ENCODE measurements at regions not wholly inside any gene's neighbourhood (a gene's known extent, or its start where the extent isn't known, plus 50 kb on each side); places are given as distances from the start of the nearest gene placed in this dataset.
"Not testable (repeated sequence)": the region's sequence is repeated elsewhere in the genome, so short reads cannot be mapped to it uniquely, and the experiment has no call there.

DNA sequence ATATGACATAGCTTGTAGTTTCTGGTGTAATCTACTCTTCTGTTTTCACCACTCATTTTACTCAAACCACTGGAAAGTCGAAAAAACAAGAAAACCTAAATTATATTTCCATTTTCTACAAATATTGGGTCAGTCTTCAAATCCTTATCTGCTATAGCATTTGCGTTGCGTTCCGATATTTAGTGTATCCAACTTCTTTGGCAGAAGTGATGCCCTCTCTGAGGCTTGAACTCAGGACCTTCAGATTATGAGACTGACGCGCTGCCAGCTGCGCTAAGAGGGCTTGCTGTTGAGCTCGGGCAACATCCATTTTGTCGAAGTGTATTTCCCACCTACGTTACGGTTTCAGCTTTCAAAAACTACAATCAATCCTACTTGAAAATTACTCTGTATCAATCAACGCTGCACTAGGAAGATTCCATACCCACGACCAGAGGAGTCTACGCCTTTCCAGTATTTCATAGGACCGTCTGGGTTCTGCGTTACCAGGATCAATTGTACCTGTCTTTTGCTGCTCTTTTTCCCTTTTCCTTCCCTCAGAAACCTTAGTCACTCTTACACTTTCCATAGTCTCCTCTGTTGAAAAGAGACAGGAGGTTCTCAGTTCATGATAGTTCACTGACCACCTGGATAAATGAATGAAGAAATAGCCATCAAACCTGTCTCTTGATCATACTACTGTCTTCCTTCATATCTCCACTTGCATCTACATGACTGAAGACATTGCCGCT, 140.5 kb upstream of the ZNF322 start:
- not testable (repeated sequence) for DNase-seq

DNA sequence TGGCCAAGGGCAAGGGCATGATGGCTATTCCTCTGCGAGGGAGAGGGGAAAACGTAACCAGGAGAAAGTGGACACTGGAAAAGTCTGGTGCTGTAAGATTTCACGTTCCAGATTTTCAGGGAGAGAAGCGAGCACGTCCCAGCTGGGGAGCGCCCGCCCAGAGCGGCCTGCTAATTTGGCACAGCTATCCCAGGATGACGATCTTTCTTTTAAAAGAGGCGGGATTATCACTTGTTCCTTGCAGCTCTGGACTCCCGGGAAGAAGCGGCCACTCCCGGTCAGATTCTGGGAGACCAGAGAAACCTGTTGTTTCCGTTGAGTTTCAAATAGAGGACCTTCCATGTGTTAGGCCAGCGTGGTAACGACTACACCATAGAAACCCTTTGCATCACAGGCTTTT, 144.2 kb upstream of the ZNF322 start:
- DNase-seq: not testable (repeated sequence)

DNA sequence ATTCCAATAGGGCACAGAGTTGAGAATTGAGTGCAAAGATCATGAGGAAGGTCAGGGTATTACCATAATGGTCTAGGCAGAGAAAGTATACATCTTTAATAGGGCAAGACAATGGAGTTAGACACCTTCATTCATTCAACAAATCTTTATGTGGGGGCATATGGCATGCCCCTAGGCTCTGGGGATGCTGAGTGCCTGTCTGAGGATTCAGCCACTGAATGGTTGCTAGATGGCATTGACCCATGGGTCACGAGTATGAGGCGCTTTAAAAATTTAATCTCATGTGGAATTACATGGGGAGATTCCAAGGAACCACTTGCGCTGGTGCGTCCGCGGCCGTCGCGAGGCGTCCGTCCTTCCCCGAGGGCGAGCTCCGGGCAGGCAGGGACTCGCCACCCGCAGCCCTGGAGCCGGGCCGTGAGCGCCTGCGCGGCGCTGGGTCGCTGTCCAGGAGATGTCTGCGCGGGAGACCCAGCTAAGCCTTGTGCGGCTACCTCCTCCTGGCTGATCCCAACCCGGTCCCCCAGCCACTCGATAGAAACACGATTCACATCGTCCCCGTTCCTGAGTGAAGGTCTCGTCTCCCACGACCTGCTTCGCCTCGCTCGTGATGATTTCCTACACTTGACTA, 152.1 kb upstream of the ZNF322 start:
- DNase-seq: not testable (repeated sequence)

DNA sequence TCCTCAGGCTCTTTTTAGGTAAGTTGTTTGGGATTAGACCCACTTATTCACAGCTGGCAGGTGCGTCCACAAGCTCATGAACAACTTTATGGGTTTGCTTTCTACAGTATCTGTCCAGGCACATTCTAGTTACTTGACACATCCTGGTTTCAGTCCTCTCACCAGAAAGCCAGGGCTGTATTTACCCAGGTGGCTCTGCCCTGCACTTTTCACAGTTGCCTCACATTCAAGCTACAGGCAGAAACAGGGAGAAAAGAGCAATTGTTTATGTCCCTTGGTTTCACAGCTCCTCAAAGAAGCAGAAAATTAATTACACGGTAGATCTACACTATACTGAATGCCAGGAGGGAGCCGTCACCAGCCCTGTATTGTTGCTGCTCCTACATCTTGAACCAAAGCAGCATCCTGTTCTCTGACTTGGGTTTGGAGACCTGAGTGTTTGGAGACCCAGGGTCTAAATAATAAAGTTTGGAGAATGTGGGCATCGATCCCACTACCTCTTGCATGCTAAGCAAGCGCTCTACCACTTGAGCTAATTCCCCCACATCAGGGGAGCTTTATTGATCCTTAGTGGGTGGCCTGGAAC, 159.2 kb upstream of the ZNF322 start:
- DNase-seq: not testable (repeated sequence)

DNA sequence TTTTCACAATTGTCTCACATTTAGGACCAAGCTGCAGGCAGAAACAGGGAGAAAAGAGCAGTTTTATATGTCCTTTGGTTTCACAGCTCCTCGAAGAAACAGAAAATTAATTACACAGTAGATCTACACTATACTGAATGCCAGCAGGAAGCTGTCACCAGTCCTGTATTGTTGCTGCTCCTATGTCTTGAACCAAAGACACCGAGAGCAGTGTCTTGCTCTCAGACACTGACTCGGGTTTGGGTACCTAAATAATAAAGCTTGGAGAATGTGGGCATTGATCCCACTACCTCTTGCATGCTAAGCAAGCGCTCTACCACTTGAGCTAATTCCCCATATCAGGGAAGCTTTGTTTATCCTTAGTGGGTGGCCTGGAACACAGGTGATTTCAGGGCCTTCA, 168.4 kb upstream of the ZNF322 start:
- DNase-seq: not testable (repeated sequence)

DNA sequence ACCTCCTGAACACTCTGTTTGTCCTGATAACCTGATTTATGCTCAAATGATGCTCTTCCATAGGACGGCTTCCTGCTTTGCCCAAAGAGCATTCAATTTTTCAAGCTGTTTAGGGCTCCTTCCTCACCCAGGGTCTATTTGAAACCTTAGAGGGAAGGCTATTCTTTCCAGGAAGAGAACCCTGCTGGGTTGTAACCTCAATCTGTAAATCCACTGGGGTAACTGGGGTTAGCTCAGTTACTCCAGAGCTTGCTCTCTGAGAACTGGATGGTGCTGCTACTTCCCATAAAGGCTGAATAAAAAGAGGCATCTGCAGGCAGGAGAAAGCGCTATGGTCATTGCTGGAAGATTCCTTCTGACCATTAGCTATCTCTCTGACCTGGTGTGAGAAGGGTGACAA, 169.9 kb upstream of the ZNF322 start:
- DNase-seq: not testable (repeated sequence)

DNA sequence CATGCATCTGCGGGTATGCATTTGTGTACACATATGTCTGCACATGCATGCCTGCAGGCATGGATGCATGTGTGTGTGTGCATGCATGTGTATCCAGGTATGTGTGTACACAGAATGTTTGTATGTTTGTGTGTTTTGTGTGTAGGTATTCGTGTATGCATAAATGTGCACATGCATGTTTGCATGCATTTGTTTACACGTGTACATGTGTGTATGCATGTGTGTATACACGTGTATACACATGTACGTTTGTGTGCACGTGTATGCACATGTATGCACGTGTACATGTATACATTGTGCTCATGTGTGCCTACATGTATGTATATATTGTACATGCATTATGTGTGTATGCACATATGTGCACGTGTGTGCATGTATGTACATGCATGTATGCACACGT, 171.4 kb upstream of the ZNF322 start:
- DNase-seq: not testable (repeated sequence)

DNA sequence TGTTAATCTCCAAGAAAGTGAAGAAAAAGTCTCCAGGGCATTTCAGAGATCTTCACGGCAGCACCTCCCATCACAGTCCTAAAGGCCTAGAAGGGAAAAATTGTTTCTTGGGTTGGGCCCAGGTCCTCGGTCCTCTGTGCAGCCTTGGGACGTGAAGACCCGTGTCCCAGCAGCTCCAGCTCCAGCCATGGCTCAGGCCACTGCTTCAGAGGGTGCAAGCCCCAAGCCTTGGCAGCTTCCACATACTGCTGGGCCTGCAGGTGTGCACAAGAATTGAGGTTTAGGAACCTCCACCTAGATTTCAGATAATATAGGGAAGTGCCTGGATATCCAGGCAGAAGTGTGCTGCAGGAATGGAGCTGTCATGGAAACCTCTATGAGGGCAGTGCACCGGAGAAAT, 176.2 kb upstream of the ZNF322 start:
- not testable (repeated sequence) for DNase-seq

DNA sequence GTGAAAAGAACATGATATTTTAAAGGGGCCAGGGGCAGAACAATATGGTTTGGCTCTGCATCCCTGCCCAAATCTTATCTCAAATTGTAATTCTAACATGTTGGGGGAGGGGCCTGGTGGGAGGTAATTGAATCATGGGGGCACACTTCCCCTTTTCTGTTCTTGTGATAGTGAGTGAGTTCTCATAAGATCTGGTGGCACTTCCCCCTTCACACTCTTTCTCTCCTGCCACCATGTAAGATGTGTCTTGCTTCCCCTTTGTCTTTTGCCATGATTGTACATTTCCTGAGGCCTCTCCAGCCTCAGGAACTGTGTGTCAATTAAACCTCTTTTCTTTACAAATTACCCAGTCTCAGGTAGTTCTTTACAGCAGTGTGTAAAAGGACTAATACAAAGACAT, 177.1 kb upstream of the ZNF322 start:
- not testable (repeated sequence) for DNase-seq

DNA sequence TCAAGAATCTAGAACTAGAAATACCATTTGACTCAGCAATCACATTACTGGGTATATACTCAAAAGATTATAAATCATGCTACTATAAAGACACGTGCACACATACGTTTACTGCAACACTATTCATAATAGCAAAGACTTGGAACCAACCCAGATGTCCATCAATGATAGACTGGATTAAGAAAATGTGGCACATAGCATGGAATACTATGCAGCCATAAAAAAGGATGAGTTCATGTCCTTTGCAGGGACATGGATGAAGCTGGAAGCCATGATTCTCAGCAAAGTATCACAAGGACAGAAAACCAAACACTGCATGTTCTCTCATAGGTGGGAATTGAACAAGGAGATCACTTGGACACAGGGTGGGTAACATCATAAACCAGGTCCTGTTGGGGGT, 185.3 kb upstream of the ZNF322 start:
- not testable (repeated sequence) for DNase-seq

DNA sequence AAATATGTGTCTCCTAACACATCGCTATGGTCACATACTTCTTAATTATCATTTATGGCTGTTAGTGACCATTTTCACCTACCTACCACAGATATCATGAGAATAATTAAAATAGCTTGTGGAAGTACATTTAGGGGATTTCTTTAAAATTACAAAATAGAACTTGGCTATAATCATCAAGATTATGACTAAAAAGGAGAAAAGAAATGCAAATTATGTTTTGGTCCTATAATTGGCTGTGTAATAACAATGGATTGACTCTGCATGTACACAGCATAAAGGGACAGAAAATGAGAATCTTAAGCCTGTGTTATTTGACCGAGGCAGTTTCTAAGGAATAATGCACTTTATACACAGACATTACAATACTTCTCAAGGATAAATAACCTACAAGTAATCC, 197.7 kb upstream of the ZNF322 start:
- DNase-seq: not testable (repeated sequence)

DNA sequence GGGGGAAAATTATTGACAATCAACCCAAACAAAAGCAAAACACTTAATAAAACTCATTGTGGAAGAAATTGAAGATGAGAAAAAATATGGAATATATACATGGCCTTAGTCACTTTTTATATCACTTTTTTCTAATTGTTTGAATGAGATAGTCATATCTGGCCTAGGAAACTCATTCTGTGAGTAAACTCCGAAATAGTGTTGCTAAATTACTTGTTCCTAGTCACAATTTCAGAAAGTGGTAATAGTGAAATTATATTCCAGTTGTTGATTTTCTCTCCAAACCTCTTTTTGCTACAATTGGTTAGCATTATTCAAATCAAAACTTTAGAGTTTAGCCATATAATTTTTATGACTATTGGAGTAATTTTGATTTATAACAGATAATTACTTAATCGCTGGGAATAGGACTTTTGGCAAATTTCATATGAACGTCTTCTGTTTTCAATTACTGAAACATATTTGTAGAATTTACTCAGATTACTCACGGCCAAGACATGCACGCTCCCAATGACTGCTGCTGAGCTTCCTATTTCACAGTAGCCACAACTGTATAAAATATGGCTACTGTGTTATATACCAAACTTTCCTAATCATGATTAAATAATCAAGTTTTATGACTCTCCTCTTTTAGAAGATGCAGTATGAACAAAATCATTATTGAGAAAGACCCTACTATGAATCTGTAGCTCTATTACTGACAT, 199.7 kb upstream of the ZNF322 start:
- not testable (repeated sequence) for DNase-seq

DNA sequence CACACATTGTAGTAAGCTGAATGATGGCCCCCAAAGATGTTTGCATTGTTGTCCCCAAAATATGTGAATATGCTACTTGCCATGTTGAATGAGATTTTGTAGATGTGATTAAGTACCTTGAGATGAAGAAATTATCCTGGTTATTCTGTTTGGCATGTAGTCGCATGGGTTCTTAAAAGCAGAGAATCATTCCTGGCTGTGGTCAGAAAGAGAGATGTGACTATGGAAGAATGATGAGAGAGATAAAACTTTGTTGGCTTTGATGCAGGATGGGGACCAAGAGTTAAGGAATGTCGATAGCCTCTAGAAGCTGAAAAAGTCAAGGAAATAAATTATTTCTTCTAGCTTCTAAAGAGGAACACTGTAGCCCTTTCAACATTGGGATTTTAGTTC, 200.2 kb upstream of the ZNF322 start:
- DNase-seq: not testable (repeated sequence)

DNA sequence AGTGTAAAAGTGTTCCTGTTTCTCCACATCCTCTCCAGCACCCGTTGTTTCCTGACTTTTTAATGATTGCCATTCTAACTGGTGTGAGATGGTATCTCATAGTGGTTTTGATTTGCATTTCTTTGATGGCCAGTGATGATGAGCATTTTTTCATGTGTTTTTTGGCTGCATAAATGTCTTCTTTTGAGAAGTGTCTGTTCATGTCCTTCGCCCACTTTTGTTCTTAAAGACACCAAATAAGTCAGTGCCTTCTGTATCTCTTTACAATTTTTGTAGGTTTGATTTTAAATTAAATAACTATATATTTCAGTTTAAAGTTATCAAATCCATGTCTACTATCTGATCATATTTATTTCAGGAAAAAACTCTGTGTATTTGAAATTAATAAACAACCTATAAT, 202.4 kb upstream of the ZNF322 start:
- not testable (repeated sequence) for DNase-seq

DNA sequence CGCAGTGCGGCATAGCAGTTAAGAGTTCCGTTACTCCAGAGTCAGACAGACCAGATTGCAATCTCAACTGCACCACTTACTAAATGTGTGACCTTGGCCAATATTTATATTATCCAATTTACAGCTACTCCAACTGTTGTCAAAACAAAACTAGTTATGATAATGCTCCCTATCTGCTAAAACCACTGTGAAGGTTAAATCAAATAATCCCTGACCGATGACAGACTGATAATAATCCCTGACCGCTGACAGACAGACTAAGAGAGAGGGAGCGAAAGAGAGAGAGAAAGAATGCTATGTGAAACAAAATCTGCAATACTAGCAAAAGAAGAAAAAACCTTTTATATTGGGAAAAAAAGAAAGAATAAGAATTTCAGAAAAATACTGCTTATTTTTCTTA, 204.1 kb upstream of the ZNF322 start:
- not testable (repeated sequence) for DNase-seq

DNA sequence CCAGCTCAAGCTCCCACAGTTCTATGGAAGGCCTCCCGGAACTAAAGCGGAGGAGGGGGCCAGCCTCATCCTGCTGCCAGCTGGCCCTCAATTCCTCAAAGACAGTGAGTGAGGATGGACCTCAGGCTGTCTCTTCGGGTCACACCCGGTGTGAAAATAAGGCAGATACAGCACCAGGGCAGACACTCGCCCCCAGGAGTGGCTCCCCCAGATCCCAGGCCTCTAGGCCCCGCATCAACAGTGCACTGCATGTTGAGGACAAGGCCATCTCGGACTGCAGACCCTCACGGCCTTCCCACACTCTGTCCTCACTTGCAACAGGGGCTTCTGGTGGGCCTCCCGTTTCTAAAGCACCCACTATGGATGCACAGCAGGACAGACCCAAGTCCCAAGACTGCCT, 239.2 kb upstream of the ZNF322 start:
- not testable (repeated sequence) for DNase-seq

DNA sequence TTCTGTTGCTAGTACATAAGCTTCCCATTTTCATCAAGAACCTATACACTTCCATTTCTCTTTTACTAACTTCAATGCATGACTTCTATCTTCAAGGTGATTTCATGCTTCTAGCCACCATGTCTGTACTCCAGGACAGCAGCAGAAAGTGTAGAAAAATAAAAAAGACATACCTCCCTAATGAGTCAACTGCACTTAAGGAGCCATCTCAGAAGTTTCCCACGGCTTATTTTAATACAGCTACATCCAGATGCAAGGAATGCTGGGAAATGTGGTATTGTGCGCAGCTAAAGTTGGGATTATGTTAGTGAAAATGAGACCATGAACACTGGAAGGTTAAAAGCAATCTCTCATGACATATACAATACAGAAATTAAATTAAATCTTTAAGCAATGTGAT, 264.7 kb upstream of the ZNF322 start:
- DNase-seq: not testable (repeated sequence)

DNA sequence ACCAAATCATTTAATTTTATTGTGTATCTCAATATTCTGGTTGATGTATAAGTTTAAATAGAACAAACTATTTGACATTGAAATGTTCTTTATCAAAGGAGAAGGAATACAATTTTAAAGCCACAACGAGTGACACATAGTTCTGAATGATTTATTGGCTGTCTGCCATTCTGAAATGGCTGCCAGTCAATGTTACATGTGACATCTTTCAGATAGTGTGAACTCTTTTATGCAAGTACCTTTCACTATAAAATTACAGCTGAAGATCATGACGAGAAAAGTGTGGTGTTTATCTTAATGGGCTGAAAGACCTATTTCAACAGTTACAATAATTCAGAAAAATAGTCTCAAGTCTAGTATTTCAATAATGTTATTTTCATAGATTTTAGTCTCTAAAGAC, 268.6 kb upstream of the ZNF322 start:
- not testable (repeated sequence) for DNase-seq

DNA sequence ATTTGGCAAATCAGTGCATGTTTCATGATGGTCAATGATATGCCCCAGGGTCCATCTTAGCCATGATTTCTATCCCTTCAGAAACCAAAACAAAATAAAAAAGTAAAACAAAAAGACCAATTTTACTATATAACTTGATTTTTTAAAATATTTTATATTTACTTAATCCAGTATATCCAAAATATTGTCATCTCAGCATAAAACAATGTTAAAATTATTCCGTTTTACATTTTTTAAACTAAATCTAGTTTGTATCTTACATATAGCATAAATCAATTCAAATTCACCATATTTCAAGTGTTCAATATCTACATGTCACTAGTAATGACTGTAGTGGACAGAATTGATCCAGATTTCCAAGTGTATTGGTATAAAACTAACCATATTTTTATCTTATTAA, 277.7 kb upstream of the ZNF322 start:
- DNase-seq: not testable (repeated sequence)

DNA sequence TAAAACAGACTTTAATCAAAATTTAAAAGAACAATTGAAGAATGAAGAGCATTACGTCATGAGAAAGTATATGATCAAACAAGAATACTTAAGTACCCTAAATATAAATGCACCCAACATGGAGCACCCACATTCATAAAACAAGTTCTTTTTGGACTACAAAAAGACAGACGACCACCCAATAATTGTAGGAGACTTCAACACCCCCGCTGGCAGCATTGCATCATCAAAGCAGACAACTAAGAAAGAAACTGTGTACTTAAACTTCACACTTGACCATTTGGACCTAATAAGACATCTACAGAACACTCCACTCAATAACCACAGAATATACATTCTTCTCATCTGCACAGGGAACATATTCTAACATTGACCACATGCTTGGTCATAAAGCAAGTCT, 291.7 kb upstream of the ZNF322 start:
- DNase-seq: not testable (repeated sequence)

DNA sequence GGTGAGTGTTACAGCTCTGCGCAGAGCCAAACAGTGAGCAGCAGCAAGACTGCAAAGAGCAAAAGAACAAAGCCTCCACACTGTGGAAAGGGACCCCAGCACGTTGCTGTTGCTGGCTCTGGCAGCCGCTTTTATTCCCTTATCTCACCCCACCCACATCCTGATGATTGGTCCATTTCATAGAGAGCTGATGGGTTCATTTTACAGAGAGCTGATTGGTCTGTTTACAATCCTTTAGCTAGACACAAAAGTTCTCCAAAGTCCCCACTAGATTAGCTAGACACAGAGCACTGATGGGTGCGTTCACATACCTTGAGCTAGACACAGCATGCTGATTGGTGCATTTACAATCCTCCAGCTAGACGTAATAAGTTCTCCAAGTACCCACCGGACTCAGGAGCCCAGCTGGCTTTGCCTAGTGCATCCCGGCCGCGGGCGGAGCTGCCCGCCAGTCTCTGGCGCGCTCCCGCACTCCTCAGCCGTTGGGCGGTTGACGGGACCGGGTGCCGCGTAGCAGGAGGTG, 291.4 kb upstream of the PRSS16 start:
- peak; percentile 89 to 91 for DNase-seq

DNA sequence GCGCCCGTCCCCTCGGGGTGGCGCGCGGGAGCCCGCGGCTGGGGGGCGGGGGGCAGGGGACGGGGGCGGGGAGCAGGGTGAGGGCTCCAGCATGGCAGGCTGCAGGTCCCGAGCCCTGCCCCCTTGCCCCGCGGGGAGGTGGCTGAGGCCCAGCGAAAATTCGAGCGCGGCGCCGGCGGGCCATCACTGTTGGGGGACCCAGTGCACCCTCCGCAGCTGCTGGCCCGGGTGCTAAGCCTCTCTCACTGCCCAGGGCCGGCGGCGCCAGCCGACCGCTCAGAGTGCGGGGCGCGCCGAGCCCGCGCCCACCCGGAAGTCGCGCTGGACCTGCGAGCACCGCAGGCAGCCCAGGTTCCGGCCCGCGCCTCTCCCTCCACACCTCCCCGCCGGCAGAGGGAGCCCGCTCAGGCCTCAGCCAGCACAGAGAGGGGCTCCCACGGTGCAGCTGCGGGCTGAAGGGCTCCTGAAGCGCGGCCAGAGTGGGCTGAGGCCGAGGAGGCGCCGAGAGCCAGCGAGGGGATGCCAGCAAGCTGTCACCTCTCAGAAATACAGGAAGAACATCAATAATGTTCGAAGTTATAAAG, 290.8 kb upstream of the PRSS16 start:
- DNase-seq: peak; percentile 27 to 30
